SK-N-SH treated with all-trans-retinoic acid at 6 μM for 48 hours (cell line): ENCODE measurements at regions not wholly inside any gene's neighbourhood (a gene's known extent, or its start where the extent isn't known, plus 50 kb on each side); places are given as distances from the start of the nearest gene placed in this dataset.

Experiments
- ARNTL ChIP-seq: fragments of 450-650 bp; formaldehyde crosslinking; IDR thresholded peaks from 2 replicates; pipeline ENCODE4 v1.5.0; 2020; ENCODE audit warnings: low read depth, mild to moderate bottlenecking, moderate library complexity, borderline replicate concordance
- BACH2 ChIP-seq: fragments of 250-450 bp; sonication (Bioruptor Pico); IDR thresholded peaks from 2 replicates; pipeline ENCODE4 v1.9.0; 2021; ENCODE audit warnings: mild to moderate bottlenecking, borderline replicate concordance
- CSDC2 ChIP-seq: fragments of 250-450 bp; sonication (Bioruptor Pico); IDR thresholded peaks from 2 replicates; pipeline ENCODE4 v1.5.0; 2020; ENCODE audit warnings: mild to moderate bottlenecking, moderate library complexity
- ESRRG ChIP-seq: fragments of 250-450 bp; sonication (Bioruptor Pico); IDR thresholded peaks from 2 replicates; pipeline ENCODE4 v1.6.1; 2021; ENCODE audit warnings: mild to moderate bottlenecking
- ISL1 ChIP-seq: fragments of 250-450 bp; sonication (Bioruptor Pico); IDR thresholded peaks from 2 replicates; pipeline ENCODE4 v2.1.2; 2022; ENCODE audit warnings: mild to moderate bottlenecking, moderate library complexity
- RARB ChIP-seq: fragments of 250-450 bp; sonication (Bioruptor Pico); IDR thresholded peaks from 2 replicates; pipeline ENCODE4 v1.8.0; 2021; ENCODE audit warnings: mild to moderate bottlenecking, moderate library complexity
- TCF4 ChIP-seq: fragments of 250-450 bp; sonication (Bioruptor Pico); IDR thresholded peaks from 2 replicates; pipeline ENCODE4 v1.8.0; 2021; ENCODE audit warnings: mild to moderate bottlenecking, moderate library complexity, borderline replicate concordance
- ZFP3 ChIP-seq: fragments of 250-450 bp; sonication (Bioruptor Pico); IDR thresholded peaks from 2 replicates; pipeline ENCODE4 v1.5.0; 2020; ENCODE audit warnings: mild to moderate bottlenecking, moderate library complexity
- ZFP30 ChIP-seq: fragments of 450-650 bp; formaldehyde crosslinking; IDR thresholded peaks from 2 replicates; pipeline ENCODE4 v1.5.0; 2022; ENCODE audit warnings: mild to moderate bottlenecking, moderate library complexity
- ZNF565 ChIP-seq: fragments of 450-650 bp; formaldehyde crosslinking; conservative IDR thresholded peaks from 2 replicates; pipeline ENCODE4 v1.5.0; 2020; ENCODE audit warnings: low read depth, mild to moderate bottlenecking, moderate library complexity
- TF ChIP-seq, protein P1 (sequence below): fragments of 250-450 bp; sonication (Bioruptor Pico); IDR thresholded peaks from 2 replicates; pipeline ENCODE4 v1.8.0; 2020; ENCODE audit warnings: mild to moderate bottlenecking, moderate library complexity, borderline replicate concordance
- TF ChIP-seq, protein P2 (sequence below): fragments of 250-450 bp; sonication (Bioruptor Pico); IDR thresholded peaks from 2 replicates; pipeline ENCODE4 v1.5.0; 2020; ENCODE audit warnings: mild to moderate bottlenecking, moderate library complexity
- TF ChIP-seq, protein P3 (sequence below): fragments of 250-450 bp; sonication (Bioruptor Pico); IDR thresholded peaks from 2 replicates; pipeline ENCODE4 v1.8.0; 2021; ENCODE audit warnings: low read depth, mild to moderate bottlenecking, moderate library complexity, borderline replicate concordance
- TF ChIP-seq, protein P4 (sequence below): fragments of 250-450 bp; sonication (Bioruptor Pico); IDR thresholded peaks from 2 replicates; pipeline ENCODE4 v1.5.1; 2020; ENCODE audit warnings: low read depth, mild to moderate bottlenecking, moderate library complexity

DNA sequence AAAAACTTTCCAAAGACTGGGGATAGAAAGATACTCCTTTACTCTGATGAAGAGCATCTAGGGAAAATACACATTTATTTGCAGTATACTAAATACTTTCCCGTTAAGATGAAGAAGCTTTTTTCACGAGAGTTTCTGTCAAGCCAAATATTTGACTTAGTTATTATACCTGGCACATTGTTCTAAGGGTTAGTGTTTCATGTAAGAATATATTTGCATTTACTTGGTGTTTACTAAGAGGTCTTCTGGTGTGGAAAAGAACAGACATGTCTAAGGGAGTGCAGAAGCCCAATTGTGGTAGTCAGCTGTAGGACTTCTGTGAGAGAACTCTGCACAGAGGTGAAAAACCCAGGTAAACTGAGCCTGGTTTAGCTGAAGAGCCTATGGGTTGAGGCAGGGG is 457.6 kb upstream of the SOX11 start:
- TF ChIP-seq, protein P1, sequence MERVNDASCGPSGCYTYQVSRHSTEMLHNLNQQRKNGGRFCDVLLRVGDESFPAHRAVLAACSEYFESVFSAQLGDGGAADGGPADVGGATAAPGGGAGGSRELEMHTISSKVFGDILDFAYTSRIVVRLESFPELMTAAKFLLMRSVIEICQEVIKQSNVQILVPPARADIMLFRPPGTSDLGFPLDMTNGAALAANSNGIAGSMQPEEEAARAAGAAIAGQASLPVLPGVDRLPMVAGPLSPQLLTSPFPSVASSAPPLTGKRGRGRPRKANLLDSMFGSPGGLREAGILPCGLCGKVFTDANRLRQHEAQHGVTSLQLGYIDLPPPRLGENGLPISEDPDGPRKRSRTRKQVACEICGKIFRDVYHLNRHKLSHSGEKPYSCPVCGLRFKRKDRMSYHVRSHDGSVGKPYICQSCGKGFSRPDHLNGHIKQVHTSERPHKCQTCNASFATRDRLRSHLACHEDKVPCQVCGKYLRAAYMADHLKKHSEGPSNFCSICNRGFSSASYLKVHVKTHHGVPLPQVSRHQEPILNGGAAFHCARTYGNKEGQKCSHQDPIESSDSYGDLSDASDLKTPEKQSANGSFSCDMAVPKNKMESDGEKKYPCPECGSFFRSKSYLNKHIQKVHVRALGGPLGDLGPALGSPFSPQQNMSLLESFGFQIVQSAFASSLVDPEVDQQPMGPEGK (CRISPR knock-in tag): no peak
- no peak for TF ChIP-seq RARB (CRISPR knock-in tag)
- TF ChIP-seq ZFP3 (CRISPR knock-in tag): no peak
- TF ChIP-seq ISL1 (CRISPR knock-in tag): no peak
- TF ChIP-seq ZNF565 (CRISPR knock-in tag): no peak
- no peak for TF ChIP-seq TCF4 (CRISPR knock-in tag)
- no peak for TF ChIP-seq ARNTL (CRISPR knock-in tag)
- TF ChIP-seq ESRRG (CRISPR knock-in tag): no peak
- TF ChIP-seq, protein P2, sequence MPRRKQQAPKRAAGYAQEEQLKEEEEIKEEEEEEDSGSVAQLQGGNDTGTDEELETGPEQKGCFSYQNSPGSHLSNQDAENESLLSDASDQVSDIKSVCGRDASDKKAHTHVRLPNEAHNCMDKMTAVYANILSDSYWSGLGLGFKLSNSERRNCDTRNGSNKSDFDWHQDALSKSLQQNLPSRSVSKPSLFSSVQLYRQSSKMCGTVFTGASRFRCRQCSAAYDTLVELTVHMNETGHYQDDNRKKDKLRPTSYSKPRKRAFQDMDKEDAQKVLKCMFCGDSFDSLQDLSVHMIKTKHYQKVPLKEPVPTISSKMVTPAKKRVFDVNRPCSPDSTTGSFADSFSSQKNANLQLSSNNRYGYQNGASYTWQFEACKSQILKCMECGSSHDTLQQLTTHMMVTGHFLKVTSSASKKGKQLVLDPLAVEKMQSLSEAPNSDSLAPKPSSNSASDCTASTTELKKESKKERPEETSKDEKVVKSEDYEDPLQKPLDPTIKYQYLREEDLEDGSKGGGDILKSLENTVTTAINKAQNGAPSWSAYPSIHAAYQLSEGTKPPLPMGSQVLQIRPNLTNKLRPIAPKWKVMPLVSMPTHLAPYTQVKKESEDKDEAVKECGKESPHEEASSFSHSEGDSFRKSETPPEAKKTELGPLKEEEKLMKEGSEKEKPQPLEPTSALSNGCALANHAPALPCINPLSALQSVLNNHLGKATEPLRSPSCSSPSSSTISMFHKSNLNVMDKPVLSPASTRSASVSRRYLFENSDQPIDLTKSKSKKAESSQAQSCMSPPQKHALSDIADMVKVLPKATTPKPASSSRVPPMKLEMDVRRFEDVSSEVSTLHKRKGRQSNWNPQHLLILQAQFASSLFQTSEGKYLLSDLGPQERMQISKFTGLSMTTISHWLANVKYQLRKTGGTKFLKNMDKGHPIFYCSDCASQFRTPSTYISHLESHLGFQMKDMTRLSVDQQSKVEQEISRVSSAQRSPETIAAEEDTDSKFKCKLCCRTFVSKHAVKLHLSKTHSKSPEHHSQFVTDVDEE (CRISPR knock-in tag): no peak
- no peak for TF ChIP-seq ZFP30 (CRISPR knock-in tag)
- TF ChIP-seq, protein P3, sequence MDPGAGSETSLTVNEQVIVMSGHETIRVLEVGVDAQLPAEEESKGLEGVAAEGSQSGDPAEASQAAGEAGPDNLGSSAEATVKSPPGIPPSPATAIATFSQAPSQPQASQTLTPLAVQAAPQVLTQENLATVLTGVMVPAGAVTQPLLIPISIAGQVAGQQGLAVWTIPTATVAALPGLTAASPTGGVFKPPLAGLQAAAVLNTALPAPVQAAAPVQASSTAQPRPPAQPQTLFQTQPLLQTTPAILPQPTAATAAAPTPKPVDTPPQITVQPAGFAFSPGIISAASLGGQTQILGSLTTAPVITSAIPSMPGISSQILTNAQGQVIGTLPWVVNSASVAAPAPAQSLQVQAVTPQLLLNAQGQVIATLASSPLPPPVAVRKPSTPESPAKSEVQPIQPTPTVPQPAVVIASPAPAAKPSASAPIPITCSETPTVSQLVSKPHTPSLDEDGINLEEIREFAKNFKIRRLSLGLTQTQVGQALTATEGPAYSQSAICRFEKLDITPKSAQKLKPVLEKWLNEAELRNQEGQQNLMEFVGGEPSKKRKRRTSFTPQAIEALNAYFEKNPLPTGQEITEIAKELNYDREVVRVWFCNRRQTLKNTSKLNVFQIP (CRISPR knock-in tag): no peak
- no peak for TF ChIP-seq CSDC2
- TF ChIP-seq BACH2: no peak
- TF ChIP-seq, protein P4, sequence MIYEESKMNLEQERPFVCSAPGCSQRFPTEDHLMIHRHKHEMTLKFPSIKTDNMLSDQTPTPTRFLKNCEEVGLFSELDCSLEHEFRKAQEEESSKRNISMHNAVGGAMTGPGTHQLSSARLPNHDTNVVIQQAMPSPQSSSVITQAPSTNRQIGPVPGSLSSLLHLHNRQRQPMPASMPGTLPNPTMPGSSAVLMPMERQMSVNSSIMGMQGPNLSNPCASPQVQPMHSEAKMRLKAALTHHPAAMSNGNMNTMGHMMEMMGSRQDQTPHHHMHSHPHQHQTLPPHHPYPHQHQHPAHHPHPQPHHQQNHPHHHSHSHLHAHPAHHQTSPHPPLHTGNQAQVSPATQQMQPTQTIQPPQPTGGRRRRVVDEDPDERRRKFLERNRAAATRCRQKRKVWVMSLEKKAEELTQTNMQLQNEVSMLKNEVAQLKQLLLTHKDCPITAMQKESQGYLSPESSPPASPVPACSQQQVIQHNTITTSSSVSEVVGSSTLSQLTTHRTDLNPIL (CRISPR knock-in tag): no peak
